MM.1S (cell line): ENCODE measurements at regions not wholly inside any gene's neighbourhood (a gene's known extent, or its start where the extent isn't known, plus 50 kb on each side); places are given as distances from the start of the nearest gene placed in this dataset.

Experiments
- EZH2 ChIP-seq: fragments of 300-600 bp; sonication (generic); optimal IDR thresholded peaks from 2 replicates; pipeline ENCODE3; 2017; ENCODE audit warnings: low read depth, mild to moderate bottlenecking, antibody characterized with exemption, low read length, mixed read lengths
- EZH2phosphoT487 ChIP-seq: fragments of 300-600 bp; sonication (generic); IDR thresholded peaks from 2 replicates; pipeline ENCODE4 v1.6.1; 2018; ENCODE audit warnings: antibody characterized with exemption, low read length
- TF ChIP-seq, protein P1 (sequence below): fragments of 300-600 bp; sonication (generic); IDR thresholded peaks from 2 replicates; pipeline ENCODE4 v1.5.1; 2016; ENCODE audit warnings: antibody characterized with exemption, low read length, mixed read lengths

DNA sequence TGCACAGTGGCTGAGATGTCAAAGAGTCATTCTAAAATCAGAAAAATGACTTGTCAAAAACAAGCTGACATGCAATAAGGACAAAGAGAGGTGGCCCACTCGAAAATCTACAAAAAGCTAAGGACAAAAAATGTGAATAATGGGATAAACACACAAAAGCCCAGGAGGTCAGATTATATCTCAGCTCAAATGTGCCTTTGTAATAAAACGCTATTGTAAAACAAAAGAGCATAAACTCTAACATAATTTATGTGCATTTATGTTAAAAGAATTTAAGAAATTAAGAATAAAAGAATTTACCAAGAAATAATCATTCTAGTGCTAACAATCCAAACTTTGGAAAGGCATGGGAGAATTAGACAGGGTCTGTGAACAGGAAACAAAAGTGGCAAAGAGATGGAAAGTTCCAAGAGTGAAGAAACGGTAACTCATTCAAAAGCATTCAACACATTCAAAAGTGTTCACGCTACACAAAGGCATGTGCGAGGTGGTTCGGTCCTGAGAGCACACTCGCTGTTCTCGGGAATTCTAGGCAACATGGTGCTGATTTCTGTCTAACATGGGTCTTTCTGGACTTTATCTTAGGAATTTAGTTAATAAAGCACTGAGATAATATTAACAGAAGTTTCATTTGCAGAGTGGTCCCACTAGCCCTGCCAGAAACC, 197.7 kb downstream of the KATNAL1 start:
- TF ChIP-seq, protein P1, sequence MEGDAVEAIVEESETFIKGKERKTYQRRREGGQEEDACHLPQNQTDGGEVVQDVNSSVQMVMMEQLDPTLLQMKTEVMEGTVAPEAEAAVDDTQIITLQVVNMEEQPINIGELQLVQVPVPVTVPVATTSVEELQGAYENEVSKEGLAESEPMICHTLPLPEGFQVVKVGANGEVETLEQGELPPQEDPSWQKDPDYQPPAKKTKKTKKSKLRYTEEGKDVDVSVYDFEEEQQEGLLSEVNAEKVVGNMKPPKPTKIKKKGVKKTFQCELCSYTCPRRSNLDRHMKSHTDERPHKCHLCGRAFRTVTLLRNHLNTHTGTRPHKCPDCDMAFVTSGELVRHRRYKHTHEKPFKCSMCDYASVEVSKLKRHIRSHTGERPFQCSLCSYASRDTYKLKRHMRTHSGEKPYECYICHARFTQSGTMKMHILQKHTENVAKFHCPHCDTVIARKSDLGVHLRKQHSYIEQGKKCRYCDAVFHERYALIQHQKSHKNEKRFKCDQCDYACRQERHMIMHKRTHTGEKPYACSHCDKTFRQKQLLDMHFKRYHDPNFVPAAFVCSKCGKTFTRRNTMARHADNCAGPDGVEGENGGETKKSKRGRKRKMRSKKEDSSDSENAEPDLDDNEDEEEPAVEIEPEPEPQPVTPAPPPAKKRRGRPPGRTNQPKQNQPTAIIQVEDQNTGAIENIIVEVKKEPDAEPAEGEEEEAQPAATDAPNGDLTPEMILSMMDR, result no peak
- TF ChIP-seq EZH2 (no peak), EZH2phosphoT487 (no peak)
